Large intestine (tissue), 3 donors: ENCODE measurements at regions not wholly inside any gene's neighbourhood (a gene's known extent, or its start where the extent isn't known, plus 50 kb on each side); places are given as distances from the start of the nearest gene placed in this dataset.

Source experiments
- DNase-seq, 2 donors: peaks; one replicate each; pipeline versions ENCODE4 v3.0.0 to v3.0.0-alpha.2; 2013
- H3K27ac ChIP-seq: one replicate; pipeline ENCODE4 v1.5.1; 2013; ENCODE audit warnings: low read length
- H3K27me3 ChIP-seq: 2 replicates; pipeline ENCODE4 v1.6.1; 2013; ENCODE audit warnings: low read length; ENCODE audit not compliant: control insufficient read depth, insufficient read depth
- H3K36me3 ChIP-seq: 2 replicates; pipeline ENCODE4 v1.6.1; 2013; ENCODE audit warnings: low read length; ENCODE audit not compliant: control insufficient read depth, insufficient read depth
- H3K4me1 ChIP-seq: one replicate; pipeline ENCODE4 v1.6.1; 2013; ENCODE audit warnings: low read length; ENCODE audit not compliant: control insufficient read depth, insufficient read depth
- H3K4me3 ChIP-seq: one replicate; pipeline ENCODE4 v1.5.1; 2013; ENCODE audit warnings: low read length
- H3K9me3 ChIP-seq: one replicate; pipeline ENCODE4 v1.6.1; 2013; ENCODE audit warnings: mild to moderate bottlenecking, low read depth, low read length, moderate library complexity; ENCODE audit not compliant: control insufficient read depth
- WGBS: methylation state at CpG from one replicate; pipeline ENCODE4 v1.1.5; 2013; ENCODE audit warnings: low lambda C conversion rate; ENCODE audit not compliant: insufficient coverage; 5-methylcytosine and 5-hydroxymethylcytosine counted together

DNA sequence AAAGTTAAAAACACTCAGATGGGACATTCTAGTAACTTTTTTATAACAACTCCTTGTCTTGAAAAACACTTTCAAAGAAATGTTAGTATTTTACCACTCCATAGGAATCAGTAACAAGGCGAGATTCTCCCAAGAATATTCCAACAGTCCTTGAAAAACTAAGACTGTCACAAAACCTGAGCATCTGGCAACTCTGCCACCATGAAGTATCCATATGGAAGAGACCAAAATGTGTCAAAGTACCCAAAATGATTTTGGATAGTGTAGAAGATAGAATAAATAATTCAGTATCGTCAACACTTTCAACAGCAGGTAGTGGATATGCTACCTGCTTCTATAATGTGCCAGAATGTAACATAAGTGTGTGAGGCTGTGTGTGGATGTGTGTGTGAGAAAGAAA, 361.8 kb downstream of the ZEB2 start:
- 100% methylated on average over 1 of the region's 2 CpGs for WGBS
- Histone ChIP-seq H3K9me3 (no peaks in the 10 kb centered on the region), H3K4me1 (no peaks in the 10 kb centered on the region), H3K4me3 (no peak overlapping the region), H3K27me3 (no peaks in the 10 kb centered on the region), H3K27ac (no peak overlapping the region), H3K36me3 (no peaks in the 10 kb centered on the region)
- DNase-seq: no peak

DNA sequence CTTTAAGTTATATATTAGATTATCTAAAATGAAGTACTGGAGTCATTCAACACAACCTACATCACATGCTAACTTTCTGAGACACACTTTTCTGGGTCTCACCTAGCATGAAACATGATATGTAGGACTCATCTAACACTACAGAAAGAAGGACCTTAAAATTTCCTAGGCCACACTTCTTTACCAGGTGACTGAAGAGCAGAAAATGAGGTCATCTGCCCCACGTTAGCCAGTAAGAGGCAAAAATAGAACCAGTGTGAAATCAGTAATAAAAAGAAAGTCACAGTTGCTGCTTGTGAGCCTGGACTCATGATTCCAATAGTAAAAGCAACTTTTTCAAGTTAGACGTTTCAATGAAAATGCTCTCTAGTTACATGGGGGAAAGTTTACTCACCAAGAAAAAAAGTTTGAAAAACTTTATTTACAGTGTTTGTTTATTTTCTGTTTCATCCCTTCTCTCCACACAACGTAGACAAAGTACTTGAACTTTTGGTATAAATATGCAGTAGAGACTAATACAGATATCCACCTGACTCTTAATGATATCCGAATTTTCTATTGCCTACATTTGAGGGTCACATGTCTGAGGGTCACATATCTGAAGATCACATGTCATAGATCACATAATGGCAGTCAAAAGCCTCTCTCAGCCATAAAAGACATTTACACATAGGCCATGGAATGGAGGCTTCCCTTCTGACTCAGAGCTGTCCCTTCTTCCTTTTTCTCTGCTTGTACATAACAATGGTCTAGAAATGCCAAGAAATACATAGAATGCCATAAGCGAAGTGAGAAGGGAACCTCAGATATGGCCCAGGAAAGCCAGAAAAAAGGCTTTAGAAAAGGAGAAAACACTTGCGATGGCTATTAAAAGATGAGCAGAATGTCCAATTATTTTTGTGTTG, 362.9 kb downstream of the ZEB2 start:
- H3K27me3 ChIP-seq: no peaks in the 10 kb centered on the region
- no peak overlapping the region for H3K4me3 ChIP-seq
- no peak overlapping the region for H3K27ac ChIP-seq
- no peak for DNase-seq
- WGBS: 89% methylated on average over 5 of the region's 6 CpGs
- H3K36me3 ChIP-seq: no peaks in the 10 kb centered on the region
- H3K9me3 ChIP-seq: no peaks in the 10 kb centered on the region
- no peaks in the 10 kb centered on the region for H3K4me1 ChIP-seq

DNA sequence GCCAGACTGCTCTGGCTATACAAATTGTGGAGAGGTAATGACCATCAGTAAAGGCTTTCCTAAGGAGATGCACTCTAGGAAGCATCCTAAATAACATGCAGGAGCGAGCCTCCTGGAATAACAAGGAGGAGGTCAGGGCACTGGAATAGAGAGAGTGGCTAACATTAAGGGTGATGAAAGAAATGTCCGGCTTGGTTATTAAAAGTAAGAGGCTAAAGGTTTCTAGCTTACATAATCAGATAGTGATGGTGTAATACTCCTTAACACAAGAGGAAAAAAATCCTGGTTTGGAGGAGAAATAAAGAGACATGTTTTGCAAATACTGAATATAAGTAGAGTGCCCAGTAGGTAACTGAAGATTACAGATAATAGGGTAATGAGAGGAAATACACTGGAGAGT, 365.7 kb downstream of the ZEB2 start:
- no peak overlapping the region for H3K27ac ChIP-seq
- H3K4me3 ChIP-seq: no peak overlapping the region
- 80% methylated on average over 2 of the region's 2 CpGs for WGBS
- no peaks in the 10 kb centered on the region for H3K27me3 ChIP-seq
- no peaks in the 10 kb centered on the region for H3K4me1 ChIP-seq
- no peak for DNase-seq
- H3K36me3 ChIP-seq: no peaks in the 10 kb centered on the region
- H3K9me3 ChIP-seq: no peaks in the 10 kb centered on the region

DNA sequence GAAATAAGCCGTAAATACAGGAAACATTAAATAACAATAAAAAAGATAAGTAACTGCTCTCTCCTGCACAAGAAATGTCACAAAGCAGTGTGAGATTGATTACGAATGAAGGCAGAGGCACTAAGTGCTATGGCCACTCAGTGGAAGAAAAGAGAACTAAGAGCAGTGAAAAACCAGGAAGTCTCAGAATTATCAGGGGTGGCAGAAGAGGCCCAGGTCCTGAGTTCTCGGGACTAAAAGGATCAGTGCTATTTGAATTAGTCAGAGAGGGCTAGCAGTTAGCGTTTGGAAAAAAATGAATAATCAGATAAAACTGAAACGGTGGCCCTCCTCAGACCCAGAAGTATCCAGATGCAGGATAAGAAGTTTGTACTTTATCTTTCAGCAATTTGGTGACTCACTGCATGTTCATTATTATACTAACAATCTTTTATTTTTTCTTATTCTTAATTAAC, 367.1 kb downstream of the ZEB2 start:
- Histone ChIP-seq H3K27me3 (no peaks in the 10 kb centered on the region), H3K9me3 (no peaks in the 10 kb centered on the region), H3K4me3 (no peak overlapping the region), H3K36me3 (no peaks in the 10 kb centered on the region), H3K4me1 (no peaks in the 10 kb centered on the region), H3K27ac (no peak overlapping the region)
- WGBS: 45% methylated on average over 4 of the region's 5 CpGs
- peak in 1 of 2 donors; percentile 37 for DNase-seq

DNA sequence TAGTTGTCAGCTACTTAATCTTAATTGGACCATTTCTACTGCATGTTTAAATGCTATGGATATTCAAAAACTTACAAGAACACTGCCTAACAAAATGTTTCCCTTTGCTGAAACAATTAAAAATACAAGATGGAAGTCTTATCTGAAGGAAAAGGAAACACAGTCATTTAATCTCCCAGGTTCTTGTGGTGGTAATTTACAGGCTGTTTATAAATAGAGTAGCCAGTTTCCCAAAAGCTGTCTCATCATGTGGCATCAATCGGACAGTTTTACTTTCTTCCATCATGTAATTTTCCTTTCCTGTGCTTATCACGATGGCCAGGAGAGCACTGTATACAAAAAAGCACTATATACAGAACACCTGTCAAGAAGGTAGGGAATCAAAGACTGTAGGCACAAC, 368.1 kb downstream of the ZEB2 start:
- 90% methylated on average over 2 of the region's 2 CpGs for WGBS

DNA sequence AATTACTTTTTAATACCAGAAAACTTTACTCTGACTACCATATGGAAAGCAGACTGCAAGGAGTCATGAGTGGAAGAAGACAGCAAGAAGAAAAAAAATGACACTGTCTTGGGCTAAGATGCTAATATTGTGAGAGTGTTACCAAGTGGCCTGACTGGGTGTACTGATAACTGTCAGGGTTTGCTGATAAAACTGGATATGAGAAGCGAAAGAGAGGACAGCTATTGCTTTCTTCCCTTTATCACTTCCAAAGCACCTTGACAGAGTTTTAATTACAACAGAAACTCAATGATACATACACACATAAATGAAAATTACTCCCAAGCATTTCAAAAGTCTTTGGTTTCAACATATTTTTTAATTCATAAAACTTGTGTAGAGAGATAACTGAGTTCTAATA, 368.5 kb downstream of the ZEB2 start:
- no peak for DNase-seq
- Histone ChIP-seq H3K4me1 (no peaks in the 10 kb centered on the region), H3K27ac (no peak overlapping the region), H3K4me3 (no peak overlapping the region), H3K36me3 (no peaks in the 10 kb centered on the region), H3K27me3 (no peaks in the 10 kb centered on the region), H3K9me3 (no peaks in the 10 kb centered on the region)
- WGBS: no CpG with 5 or more reads among the region's 1 CpG

More for the DNA sequence above, 368.1 kb downstream of the ZEB2 start:
- no peaks in the 10 kb centered on the region for H3K9me3 ChIP-seq
- no peak overlapping the region for H3K27ac ChIP-seq
- H3K4me3 ChIP-seq: no peak overlapping the region
- DNase-seq: no peak
- H3K36me3 ChIP-seq: no peaks in the 10 kb centered on the region
- H3K27me3 ChIP-seq: no peaks in the 10 kb centered on the region
- no peaks in the 10 kb centered on the region for H3K4me1 ChIP-seq

DNA sequence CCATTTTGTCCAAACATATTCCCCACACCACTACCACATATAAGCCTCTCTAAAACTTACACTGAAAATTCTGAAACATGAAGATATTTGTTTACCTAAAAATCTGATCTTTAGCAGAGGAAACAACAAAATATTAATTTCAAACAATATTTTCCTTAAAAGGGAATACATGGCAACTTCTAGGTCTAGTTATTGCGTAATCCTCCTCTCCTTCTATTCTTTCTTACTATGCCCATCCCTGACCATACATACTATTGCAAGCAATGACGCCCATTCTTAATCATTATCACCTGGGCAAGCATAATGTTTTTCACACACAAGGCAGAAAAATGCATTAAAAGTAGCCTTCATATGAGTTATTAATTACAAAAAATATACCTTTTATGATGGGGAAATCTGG, 372.6 kb downstream of the ZEB2 start:
- no peaks in the 10 kb centered on the region for H3K36me3 ChIP-seq
- H3K9me3 ChIP-seq: no peaks in the 10 kb centered on the region
- H3K27me3 ChIP-seq: no peaks in the 10 kb centered on the region
- no peak for DNase-seq
- H3K4me3 ChIP-seq: no peak overlapping the region
- no peaks in the 10 kb centered on the region for H3K4me1 ChIP-seq
- 100% methylated on average over 1 of the region's 2 CpGs for WGBS
- no peak overlapping the region for H3K27ac ChIP-seq

DNA sequence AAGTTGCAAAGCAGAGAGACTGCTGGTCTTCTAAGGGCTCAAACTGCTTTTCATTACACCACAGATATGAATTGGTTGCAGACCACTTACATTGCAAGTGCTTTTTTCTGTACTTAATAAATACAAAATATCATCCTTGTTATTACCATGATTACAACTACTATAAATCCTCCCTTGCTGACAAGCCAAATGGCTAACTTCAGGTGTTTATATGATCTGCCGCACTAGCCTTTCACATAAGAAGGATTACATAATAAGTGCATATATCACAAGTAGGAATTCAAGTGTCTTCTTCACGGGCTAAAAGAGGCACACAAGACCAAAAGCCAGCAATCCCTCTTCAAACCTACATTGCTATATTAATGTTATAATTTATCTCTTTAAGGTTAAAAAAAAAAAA, 373.0 kb downstream of the ZEB2 start:
- no peaks in the 10 kb centered on the region for H3K9me3 ChIP-seq
- no peaks in the 10 kb centered on the region for H3K36me3 ChIP-seq
- H3K27me3 ChIP-seq: no peaks in the 10 kb centered on the region
- WGBS: 67% methylated on average over 1 of the region's 2 CpGs
- H3K27ac ChIP-seq: no peak overlapping the region
- H3K4me3 ChIP-seq: no peak overlapping the region
- no peak for DNase-seq
- H3K4me1 ChIP-seq: no peaks in the 10 kb centered on the region

DNA sequence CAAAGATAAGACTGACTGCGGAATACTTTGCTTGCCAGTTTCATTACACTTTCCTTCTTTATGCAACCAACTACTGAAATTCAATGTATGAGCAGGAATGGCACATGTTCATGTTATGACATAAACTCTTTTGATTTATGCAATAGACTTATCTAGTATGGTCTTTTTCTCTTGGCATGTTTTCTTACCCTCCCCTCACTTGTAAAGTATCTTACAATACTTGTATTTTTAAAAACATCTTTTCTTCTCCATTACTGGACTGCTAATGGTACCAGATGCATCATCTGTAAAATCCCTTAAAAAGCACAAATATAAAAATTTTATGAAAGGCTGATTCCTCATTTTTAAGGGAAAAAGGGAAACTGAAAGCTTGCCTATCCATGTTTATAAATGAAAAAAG, 373.8 kb downstream of the ZEB2 start:
- Histone ChIP-seq H3K27ac (no peak overlapping the region), H3K9me3 (no peaks in the 10 kb centered on the region), H3K27me3 (no peaks in the 10 kb centered on the region), H3K4me3 (no peak overlapping the region), H3K4me1 (no peaks in the 10 kb centered on the region), H3K36me3 (no peaks in the 10 kb centered on the region)
- no CpG with 5 or more reads among the region's 1 CpG for WGBS
- no peak for DNase-seq

DNA sequence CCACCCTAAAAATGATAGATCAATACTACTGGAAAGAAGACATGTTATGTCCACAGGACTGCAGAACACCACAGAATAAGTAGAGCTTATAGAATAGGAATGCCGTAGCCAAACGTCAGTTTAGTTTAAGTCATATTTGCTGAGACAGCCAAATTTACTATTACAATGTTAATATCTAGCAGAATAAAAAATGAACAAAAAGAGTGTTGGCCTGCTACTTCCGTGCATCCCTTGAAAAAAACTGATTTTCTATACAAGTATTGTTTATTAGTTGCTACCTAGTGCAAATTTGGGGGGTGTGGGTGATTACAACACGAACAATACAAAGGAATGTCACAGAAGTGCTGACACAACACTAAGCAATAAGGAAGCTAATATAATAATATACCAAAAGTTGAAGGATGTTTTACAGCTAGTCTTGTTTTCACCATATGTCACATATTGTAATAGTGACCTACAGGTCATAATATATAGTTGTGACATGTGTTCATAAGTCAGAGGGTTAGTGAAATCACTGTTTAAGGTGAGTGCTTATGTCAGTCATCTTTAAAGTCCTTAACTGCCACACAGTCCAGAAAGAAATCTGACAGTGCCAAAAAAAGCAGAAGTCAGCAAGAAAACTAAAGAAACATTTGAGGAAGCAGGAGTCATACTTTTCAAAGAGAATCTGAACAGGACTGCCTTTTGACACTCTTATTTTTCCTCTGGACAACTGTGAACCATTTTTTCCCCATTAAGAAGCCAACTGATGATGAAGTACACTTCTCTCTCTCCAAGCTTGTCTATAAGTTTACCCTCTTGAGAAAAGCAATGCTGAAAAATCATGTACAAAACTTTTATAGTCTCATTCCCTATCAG, 376.4 kb downstream of the ZEB2 start:
- Histone ChIP-seq H3K9me3 (no peaks in the 10 kb centered on the region), H3K4me1 (no peaks in the 10 kb centered on the region), H3K27me3 (no peaks in the 10 kb centered on the region), H3K27ac (no peak overlapping the region), H3K4me3 (no peak overlapping the region), H3K36me3 (no peaks in the 10 kb centered on the region)
- no peak for DNase-seq
- WGBS: 76% methylated on average over 3 of the region's 4 CpGs
